ENCODE measurements at regions not wholly inside any gene's neighbourhood (a gene's known extent, or its start where the extent isn't known, plus 50 kb on each side); places are given as distances from the start of the nearest gene placed in this dataset.

DNA sequence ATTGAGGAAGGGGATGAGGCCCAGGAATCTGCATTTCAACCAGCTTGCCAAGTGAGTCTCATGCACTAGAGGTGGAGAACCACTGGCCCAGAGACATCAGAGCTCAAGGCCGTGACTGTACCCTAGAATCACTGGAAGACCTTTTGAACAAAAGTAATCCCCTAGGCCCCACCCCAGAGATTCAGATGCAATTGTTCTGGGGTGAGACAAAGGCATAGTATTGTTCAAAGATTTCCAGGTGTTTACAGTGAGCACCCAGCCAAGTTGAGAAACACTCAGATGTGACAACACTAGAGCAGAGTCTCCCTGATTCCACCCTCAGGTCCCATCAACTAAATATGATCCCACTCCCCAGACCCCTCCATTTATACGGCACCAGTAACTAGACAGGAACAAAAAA lies 290.3 kb upstream of the TLE3 start:
- no peak for TF ChIP-seq POLR2AphosphoS5 (IDR thresholded peaks at IDR 0.05; ENCODE audit: insufficient read depth in 1 of 2, low read depth in 1 of 2)
- TF ChIP-seq, protein P1, sequence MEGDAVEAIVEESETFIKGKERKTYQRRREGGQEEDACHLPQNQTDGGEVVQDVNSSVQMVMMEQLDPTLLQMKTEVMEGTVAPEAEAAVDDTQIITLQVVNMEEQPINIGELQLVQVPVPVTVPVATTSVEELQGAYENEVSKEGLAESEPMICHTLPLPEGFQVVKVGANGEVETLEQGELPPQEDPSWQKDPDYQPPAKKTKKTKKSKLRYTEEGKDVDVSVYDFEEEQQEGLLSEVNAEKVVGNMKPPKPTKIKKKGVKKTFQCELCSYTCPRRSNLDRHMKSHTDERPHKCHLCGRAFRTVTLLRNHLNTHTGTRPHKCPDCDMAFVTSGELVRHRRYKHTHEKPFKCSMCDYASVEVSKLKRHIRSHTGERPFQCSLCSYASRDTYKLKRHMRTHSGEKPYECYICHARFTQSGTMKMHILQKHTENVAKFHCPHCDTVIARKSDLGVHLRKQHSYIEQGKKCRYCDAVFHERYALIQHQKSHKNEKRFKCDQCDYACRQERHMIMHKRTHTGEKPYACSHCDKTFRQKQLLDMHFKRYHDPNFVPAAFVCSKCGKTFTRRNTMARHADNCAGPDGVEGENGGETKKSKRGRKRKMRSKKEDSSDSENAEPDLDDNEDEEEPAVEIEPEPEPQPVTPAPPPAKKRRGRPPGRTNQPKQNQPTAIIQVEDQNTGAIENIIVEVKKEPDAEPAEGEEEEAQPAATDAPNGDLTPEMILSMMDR (IDR thresholded peaks at IDR 0.05): no peak
- TF ChIP-seq POLR2A (IDR thresholded peaks at IDR 0.05): no peak
